Coronary artery (tissue), 2 donors: ENCODE measurements at regions not wholly inside any gene's neighbourhood (a gene's known extent, or its start where the extent isn't known, plus 50 kb on each side); places are given as distances from the start of the nearest gene placed in this dataset.
"Not testable (repeated sequence)": the region's sequence is repeated elsewhere in the genome, so short reads cannot be mapped to it uniquely, and the experiment has no call there.

Source experiments
- DNase-seq: peaks from one replicate; pipeline ENCODE4 v3.0.0-alpha.2; 2017; ENCODE audit warnings: low spot score
- H3K27ac ChIP-seq, 2 donors: fragments of 200-600 bp; sonication (generic); one replicate each; pipeline ENCODE4 v1.5.1; 2016 to 2019
- H3K4me3 ChIP-seq: fragments of 200-600 bp; sonication (generic); 2 replicates; pipeline ENCODE4 v1.5.1; 2016; ENCODE audit warnings: mild to moderate bottlenecking, moderate library complexity
- CTCF ChIP-seq: fragments of 200-600 bp; sonication (generic); IDR thresholded peaks from one replicate; pipeline ENCODE4 v1.5.1; 2019; ENCODE audit warnings: antibody characterized with exemption

GRCh38 chr7:113030489-113030888 is 56.1 kb downstream of the GPR85 start:
- no peak overlapping the region for H3K27ac ChIP-seq
- no peak for DNase-seq
- no peak for TF ChIP-seq CTCF
- H3K4me3 ChIP-seq = no peak overlapping the region

- H3K4me3 ChIP-seq = no peak overlapping the region
- H3K27ac ChIP-seq = no peak overlapping the region
- TF ChIP-seq CTCF = no peak
- no peak for DNase-seq
These were observed 59.7 kb downstream of the GPR85 start for GRCh38 chr7:113026941-113027340.

- H3K4me3 ChIP-seq, DNase-seq, H3K27ac ChIP-seq: not testable (repeated sequence)
These were observed 69.3 kb downstream of the GPR85 start for GRCh38 chr7:113017144-113017857.

GRCh38 chr7:113015034-113015645 is 71.5 kb downstream of the GPR85 start:
- Histone ChIP-seq H3K4me3 (no peak overlapping the region), H3K27ac (no peak overlapping the region)
- TF ChIP-seq CTCF = no peak
- DNase-seq = no peak

GRCh38 chr7:113013761-113014449 is 72.7 kb downstream of the GPR85 start:
- TF ChIP-seq CTCF = no peak
- Histone ChIP-seq H3K4me3 (no peak overlapping the region), H3K27ac (no peak overlapping the region)
- no peak for DNase-seq

- H3K4me3 ChIP-seq, H3K27ac ChIP-seq, DNase-seq: not testable (repeated sequence)
These were observed 73.8 kb downstream of the GPR85 start for GRCh38 chr7:113012862-113013261.

GRCh38 chr7:113010377-113010776 is 76.2 kb downstream of the GPR85 start:
- no peak overlapping the region for H3K27ac ChIP-seq
- no peak for TF ChIP-seq CTCF
- no peak for DNase-seq

GRCh38 chr7:113008755-113009154 is 77.9 kb downstream of the GPR85 start:
- no peak for DNase-seq
- H3K4me3 ChIP-seq = no peak overlapping the region
- TF ChIP-seq CTCF = no peak

More at GRCh38 chr7:113010377-113010776, 76.2 kb downstream of the GPR85 start:
- H3K4me3 ChIP-seq = no peak overlapping the region

More at GRCh38 chr7:113008755-113009154, 77.9 kb downstream of the GPR85 start:
- no peak overlapping the region for H3K27ac ChIP-seq
